H9 (cell line): ENCODE measurements at regions not wholly inside any gene's neighbourhood (a gene's known extent, or its start where the extent isn't known, plus 50 kb on each side); places are given as distances from the start of the nearest gene placed in this dataset.

Source experiments
- DNase-seq: peaks from one replicate; pipeline ENCODE4 v3.0.0-alpha.2; 2017
- H2AFZ ChIP-seq: one replicate; pipeline ENCODE4 v1.6.1; 2013; ENCODE audit warnings: mild to moderate bottlenecking, low read length, control low read depth, moderate library complexity
- H2AK5ac ChIP-seq: 2 replicates; pipeline ENCODE4 v1.6.1; 2013; ENCODE audit warnings: low read length, control low read depth, mixed read lengths; ENCODE audit not compliant: insufficient read length
- H2BK120ac ChIP-seq: one replicate; pipeline ENCODE4 v1.6.1; 2013; ENCODE audit warnings: low read depth, mild to moderate bottlenecking, low read length, control low read depth, inconsistent platforms; ENCODE audit not compliant: poor library complexity, severe bottlenecking
- H2BK12ac ChIP-seq: 2 replicates; pipeline ENCODE4 v1.6.1; 2013; ENCODE audit warnings: low read length, control low read depth, mixed read lengths, low read depth; ENCODE audit not compliant: insufficient read length
- H2BK15ac ChIP-seq: 2 replicates; pipeline ENCODE4 v1.6.1; 2013; ENCODE audit warnings: low read depth, low read length, control low read depth
- H2BK20ac ChIP-seq: one replicate; pipeline ENCODE4 v1.6.1; 2013; ENCODE audit warnings: low read depth, mild to moderate bottlenecking, low read length, control low read depth, inconsistent platforms; ENCODE audit not compliant: poor library complexity, severe bottlenecking
- H2BK5ac ChIP-seq: 2 replicates; pipeline ENCODE4 v1.6.1; 2013; ENCODE audit warnings: low read length, control low read depth, mixed read lengths; ENCODE audit not compliant: insufficient read length
- H3K14ac ChIP-seq: 2 replicates; pipeline ENCODE4 v1.6.1; 2013; ENCODE audit warnings: low read length, control low read depth; ENCODE audit not compliant: insufficient read depth
- H3K18ac ChIP-seq: 2 replicates; pipeline ENCODE4 v1.6.1; 2013; ENCODE audit warnings: low read depth, mild to moderate bottlenecking, mixed read lengths, low read length, control low read depth; ENCODE audit not compliant: insufficient read length
- H3K23ac ChIP-seq: 2 replicates; pipeline ENCODE4 v1.6.1; 2013; ENCODE audit warnings: low read length, control low read depth, mixed read lengths, low read depth; ENCODE audit not compliant: insufficient read length
- H3K23me2 ChIP-seq: 2 replicates; pipeline ENCODE4 v1.6.1; 2013; ENCODE audit warnings: low read depth, mild to moderate bottlenecking, mixed read lengths, low read length, control low read depth; ENCODE audit not compliant: insufficient read length, poor library complexity, severe bottlenecking
- H3K27ac ChIP-seq: 2 replicates; pipeline ENCODE4 v1.5.1; 2013; ENCODE audit warnings: low read length, control low read depth, mixed read lengths, low read depth; ENCODE audit not compliant: insufficient read length
- H3K27me3 ChIP-seq: 2 replicates; pipeline ENCODE4 v1.6.1; 2013; ENCODE audit warnings: low read length, control low read depth, inconsistent platforms; ENCODE audit not compliant: insufficient read depth
- H3K4ac ChIP-seq: 2 replicates; pipeline ENCODE4 v1.6.1; 2013; ENCODE audit warnings: low read depth, mild to moderate bottlenecking, control low read depth, inconsistent platforms, low read length, moderate library complexity
- H3K4me1 ChIP-seq: 2 replicates; pipeline ENCODE4 v1.6.1; 2013; ENCODE audit warnings: low read length, control low read depth, inconsistent platforms; ENCODE audit not compliant: insufficient read depth
- H3K4me2 ChIP-seq: 2 replicates; pipeline ENCODE4 v1.6.1; 2013; ENCODE audit warnings: low read length, control low read depth, mixed read lengths; ENCODE audit not compliant: insufficient read length, insufficient read depth
- H3K56ac ChIP-seq: 2 replicates; pipeline ENCODE4 v1.6.1; 2013; ENCODE audit warnings: low read depth, mild to moderate bottlenecking, mixed read lengths, low read length, control low read depth; ENCODE audit not compliant: insufficient read length
- H3K79me1 ChIP-seq: 2 replicates; pipeline ENCODE4 v1.6.1; 2013; ENCODE audit warnings: low read depth, mild to moderate bottlenecking, moderate library complexity, low read length, control low read depth, inconsistent platforms; ENCODE audit not compliant: insufficient read depth, poor library complexity, severe bottlenecking
- H3K79me2 ChIP-seq: 2 replicates; pipeline ENCODE4 v1.6.1; 2013; ENCODE audit warnings: low read length, control low read depth, inconsistent platforms; ENCODE audit not compliant: insufficient read depth
- H3K9ac ChIP-seq: 2 replicates; pipeline ENCODE4 v1.6.1; 2013; ENCODE audit warnings: low read length, control low read depth, mixed read lengths; ENCODE audit not compliant: insufficient read length; ENCODE audit errors: extremely low read depth
- H3K9me3 ChIP-seq: one replicate; pipeline ENCODE4 v1.6.1; 2013; ENCODE audit warnings: low read depth, low read length, inconsistent platforms; ENCODE audit not compliant: control insufficient read depth
- H3T11ph ChIP-seq: one replicate; pipeline ENCODE4 v1.6.1; 2013; ENCODE audit warnings: mild to moderate bottlenecking, low read length, control low read depth, inconsistent platforms
- H4K20me1 ChIP-seq: one replicate; pipeline ENCODE4 v1.6.1; 2013; ENCODE audit not compliant: control insufficient read depth, insufficient read length, insufficient read depth
- H4K5ac ChIP-seq: 2 replicates; pipeline ENCODE4 v1.6.1; 2013; ENCODE audit warnings: low read depth, mild to moderate bottlenecking, mixed read lengths, low read length, control low read depth; ENCODE audit not compliant: insufficient read length
- H4K8ac ChIP-seq: replicated peaks from 2 replicates; pipeline ENCODE4 v1.6.1; 2013; ENCODE audit warnings: low read length, control low read depth, mixed read lengths, low read depth; ENCODE audit not compliant: insufficient read length
- H4K91ac ChIP-seq: 2 replicates; pipeline ENCODE4 v1.6.1; 2013; ENCODE audit warnings: low read depth, mild to moderate bottlenecking, moderate library complexity, mixed read lengths, low read length, control low read depth; ENCODE audit not compliant: insufficient read length
- H3K27ac Mint-ChIP-seq, 3 experiments: 2 replicates in 2 of 3; 3 replicates in 1 of 3; pipeline ENCODE4 v1.8.0; 2020 to 2021; ENCODE audit warnings: mixed read lengths in 3 of 3, mild to moderate bottlenecking in 1 of 3, moderate library complexity in 1 of 3
- H3K27me3 Mint-ChIP-seq: 2 replicates; pipeline ENCODE4 v1.8.0; 2021; ENCODE audit warnings: low read depth, mild to moderate bottlenecking, moderate library complexity, mixed read lengths
- H3K36me3 Mint-ChIP-seq, 3 experiments: 2 replicates in 2 of 3; 3 replicates in 1 of 3; pipeline ENCODE4 v1.8.0; 2020 to 2021; ENCODE audit warnings: low read depth in 3 of 3, mixed read lengths in 3 of 3; ENCODE audit not compliant: insufficient read depth in 1 of 3
- H3K4me1 Mint-ChIP-seq, 2 experiments: 2 replicates each; pipeline ENCODE4 v1.8.0; 2020; ENCODE audit warnings: mixed read lengths in 2 of 2
- H3K4me3 Mint-ChIP-seq, 2 experiments: 2 replicates in 1 of 2; 3 replicates in 1 of 2; pipeline ENCODE4 v1.8.0; 2020 to 2021; ENCODE audit warnings: mild to moderate bottlenecking in 2 of 2, mixed read lengths in 2 of 2, moderate library complexity in 1 of 2
- H3K9me3 Mint-ChIP-seq, 2 experiments: 2 replicates in 1 of 2; 3 replicates in 1 of 2; pipeline ENCODE4 v1.8.0; 2020; ENCODE audit warnings: mild to moderate bottlenecking in 2 of 2, mixed read lengths in 2 of 2, moderate library complexity in 1 of 2
- CTCF ChIP-seq: fragments of 200-600 bp; sonication (generic); conservative IDR thresholded peaks from 3 replicates; pipeline ENCODE4 v1.8.0; 2021; ENCODE audit warnings: antibody characterized with exemption, mild to moderate bottlenecking
- WGBS: extraction: QIAGEN DNeasy Blood & Tissue Kit; methylation state at CpG from one replicate; pipeline ENCODE4 v1.1.7; 2013; ENCODE audit warnings: missing lambda C conversion rate, low lambda C conversion rate, mixed read lengths; ENCODE audit not compliant: insufficient read length; ENCODE audit errors: extremely low coverage; 5-methylcytosine and 5-hydroxymethylcytosine counted together

DNA sequence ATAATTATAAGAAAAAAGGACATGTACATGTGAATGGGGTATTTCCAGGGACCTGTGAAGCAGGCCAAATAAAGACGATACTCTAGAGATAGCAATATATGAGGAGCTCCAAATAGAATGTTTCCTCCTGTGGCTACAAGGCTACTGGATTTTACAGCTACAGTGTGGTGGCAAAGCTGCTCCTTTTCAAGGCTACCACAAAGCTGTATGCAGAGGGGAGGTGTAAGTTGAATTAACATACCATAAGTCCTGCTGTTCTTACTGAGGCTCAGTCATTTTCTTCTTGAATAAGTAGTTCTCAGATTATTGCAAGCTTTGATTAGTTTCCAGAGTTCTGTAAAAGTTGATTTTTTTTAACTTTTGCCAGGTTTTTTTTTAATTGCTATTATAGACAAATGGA is 1184.6 kb upstream of the EPHA6 start:
- H4K5ac ChIP-seq: no peak overlapping the region
- H3K79me2 ChIP-seq: no peaks in the 10 kb centered on the region
- no peak overlapping the region for H3K4me2 ChIP-seq
- H3K23me2 ChIP-seq: no peaks in the 10 kb centered on the region
- no peak overlapping the region for H3K56ac ChIP-seq
- Mint-ChIP-seq H3K4me1 (peaks cover 18 to 19% of the 10 kb centered on the region in 2 experiments), H3K27me3 (no peaks in the 10 kb centered on the region), H3K36me3 (no peaks in the 10 kb centered on the region), H3K9me3 (no peaks in the 10 kb centered on the region), H3K27ac (no peak overlapping the region; a peak in 1 of 7 replicates), H3K4me3 (no peak overlapping the region)
- H2BK15ac ChIP-seq: no peak overlapping the region
- no CpG with 5 or more reads among the region's 1 CpG for WGBS
- H3K9ac ChIP-seq: no peak overlapping the region
- no peaks in the 10 kb centered on the region; the same call in 1 of the 2 replicates for H3K4me1 ChIP-seq
- no peak overlapping the region for H2BK5ac ChIP-seq
- no peak overlapping the region for H3K27ac ChIP-seq
- H3K9me3 ChIP-seq: no peaks in the 10 kb centered on the region
- H3K14ac ChIP-seq: no peak overlapping the region
- H3K4ac ChIP-seq: no peak overlapping the region
- no peak overlapping the region for H3T11ph ChIP-seq
- H4K91ac ChIP-seq: no peak overlapping the region
- H2BK20ac ChIP-seq: no peak overlapping the region
- no peak for TF ChIP-seq CTCF
- H3K18ac ChIP-seq: no peak overlapping the region
- H2BK120ac ChIP-seq: no peak overlapping the region
- no peak overlapping the region for H2AFZ ChIP-seq
- no peaks in the 10 kb centered on the region for H4K20me1 ChIP-seq
- no peak for DNase-seq
- no peaks in the 10 kb centered on the region for H3K27me3 ChIP-seq
- H3K23ac ChIP-seq: no peak overlapping the region
- H4K8ac ChIP-seq: no peak overlapping the region
- no peak overlapping the region for H2BK12ac ChIP-seq
- no peak overlapping the region for H2AK5ac ChIP-seq
- H3K79me1 ChIP-seq: no peaks in the 10 kb centered on the region
